GM12878 (cell line): ENCODE measurements at regions not wholly inside any gene's neighbourhood (a gene's known extent, or its start where the extent isn't known, plus 50 kb on each side); places are given as distances from the start of the nearest gene placed in this dataset.

Experiments
- ATAC-seq: fragments of 200-7000 bp; cut with Tn5 transposase; 3 replicates; pipeline ENCODE4 v1.9.1; 2020; ENCODE audit warnings: mild to moderate bottlenecking, moderate library complexity
- BruUV-seq: library from RNA; stranded (reverse); fragments of 400-500 nt; replicated peaks from 2 replicates; lab custom pipeline; 2021; lab: Mats Ljungman, UMichigan
- CTCF ChIA-PET: fragments of 300-600 bp; sonication (Branson Sonifier 250); formaldehyde crosslinking; extraction: SDS; loops from one replicate; lab custom pipeline; 2021; ENCODE audit warnings: inconsistent platforms; lab: Yijun Ruan, JAX
- POLR2A ChIA-PET: fragments of 350-600 bp; formaldehyde crosslinking; extraction: SDS; loops from one replicate; lab custom pipeline; 2021; ENCODE audit warnings: inconsistent platforms; lab: Charles Lee
- RAD21 ChIA-PET: fragments of 300-600 bp; sonication (Branson Sonifier 250); formaldehyde crosslinking; loops from one replicate; lab custom pipeline; 2023; ENCODE audit warnings: antibody characterized with exemption; ENCODE audit not compliant: unreplicated experiment; lab: Charles Lee
- SMC1A ChIA-PET: fragments of 300-600 bp; sonication (Branson Sonifier 250); formaldehyde crosslinking; loops from one replicate; lab custom pipeline; 2023; ENCODE audit not compliant: unreplicated experiment, uncharacterized antibody; lab: Charles Lee
- DNase-seq: peaks from one replicate; pipeline ENCODE4 v3.0.0-alpha.2; 2011; ENCODE audit warnings: low read depth, low spot score
- FAIRE-seq: peaks from 3 replicates; lab custom pipeline; 2011; peaks lifted over from hg19 to GRCh38; lab: Jason Lieb, UNC
- H2AFZ ChIP-seq: 2 replicates; pipeline ENCODE4 v1.6.0; 2011; ENCODE audit warnings: low read depth, low read length, control low read depth; ENCODE audit not compliant: control insufficient read depth
- H3K27ac ChIP-seq: 2 replicates; pipeline ENCODE4 v1.5.1; 2011; ENCODE audit warnings: control low read depth; ENCODE audit not compliant: control insufficient read depth, insufficient read depth
- H3K27me3 ChIP-seq, 2 experiments: replicated peaks in 1 of 2; 2 replicates each; pipeline versions ENCODE4 v1.6.0 to v1.6.1; 2011; ENCODE audit warnings: low read length in 1 of 2; ENCODE audit not compliant: control insufficient read depth in 2 of 2, insufficient read depth in 2 of 2
- H3K36me3 ChIP-seq, 2 experiments: 2 replicates each; pipeline ENCODE4 v1.5.1; 2011; ENCODE audit warnings: low read length in 1 of 2; ENCODE audit not compliant: control insufficient read depth in 2 of 2, insufficient read depth in 2 of 2
- H3K4me1 ChIP-seq: 2 replicates; pipeline ENCODE4 v1.6.1; 2011; ENCODE audit warnings: mild to moderate bottlenecking, low read length, moderate library complexity, mixed read lengths; ENCODE audit not compliant: control insufficient read depth, insufficient read depth
- H3K4me2 ChIP-seq: 2 replicates; pipeline ENCODE4 v1.6.0; 2011; ENCODE audit warnings: control low read depth; ENCODE audit not compliant: control insufficient read depth, insufficient read depth
- H3K4me3 ChIP-seq: fragments of 200-600 bp; sonication (generic); 2 replicates; pipeline ENCODE4 v1.5.1; 2016
- H3K79me2 ChIP-seq: 2 replicates; pipeline ENCODE4 v1.6.0; 2011; ENCODE audit warnings: low read length; ENCODE audit not compliant: control insufficient read depth, insufficient read depth
- H3K9ac ChIP-seq: 2 replicates; pipeline ENCODE4 v1.8.0; 2011; ENCODE audit warnings: low read length, control low read depth, mixed read lengths; ENCODE audit not compliant: control insufficient read depth, insufficient read depth
- H3K9me3 ChIP-seq: replicated peaks from 3 replicates; pipeline ENCODE4 v1.5.1; 2011; ENCODE audit warnings: mild to moderate bottlenecking, low read length; ENCODE audit not compliant: control insufficient read depth, insufficient read depth
- H4K20me1 ChIP-seq: 2 replicates; pipeline ENCODE4 v1.6.0; 2011; ENCODE audit not compliant: control insufficient read depth, insufficient read depth
- ATF3 ChIP-seq: IDR thresholded peaks from 2 replicates; pipeline ENCODE4 v1.6.1; 2011; ENCODE audit warnings: low read depth, mild to moderate bottlenecking, low read length, moderate library complexity, borderline replicate concordance; ENCODE audit errors: extremely low read depth
- CEBPB ChIP-seq, 2 experiments: fragments of 150-350 bp in 1 of 2; IDR thresholded peaks; 2 replicates each; pipeline ENCODE4 v1.6.1; 2012 to 2014; ENCODE audit warnings: low read depth in 2 of 2, low read length in 2 of 2, borderline replicate concordance in 1 of 2, inconsistent platforms in 1 of 2
- IRF3 ChIP-seq: fragments of 450-650 bp; IDR thresholded peaks from 2 replicates; pipeline ENCODE4 v1.6.1; 2014; ENCODE audit warnings: mild to moderate bottlenecking
- MEF2A ChIP-seq: IDR thresholded peaks from 2 replicates; pipeline ENCODE4 v1.6.1; 2011; ENCODE audit warnings: low read depth, mild to moderate bottlenecking, low read length, moderate library complexity; ENCODE audit not compliant: insufficient read depth
- PML ChIP-seq: IDR thresholded peaks from 2 replicates; pipeline ENCODE4 v1.6.1; 2012; ENCODE audit warnings: low read length, inconsistent platforms
- RELA ChIP-seq: fragments of 450-650 bp; IDR thresholded peaks from 2 replicates; pipeline ENCODE4 v1.8.0; 2014; ENCODE audit warnings: borderline replicate concordance; ENCODE audit not compliant: partially characterized antibody
- WGBS: methylation state at CpG from one replicate; pipeline ENCODE4 v1.1.6; 2016; ENCODE audit warnings: low lambda C conversion rate; ENCODE audit not compliant: insufficient replicate concordance, insufficient coverage; ENCODE audit errors: missing lambda C conversion rate; 5-methylcytosine and 5-hydroxymethylcytosine counted together
- in situ Hi-C: fragments of 300-500 bp; cut with MboI; formaldehyde crosslinking; loops from 9 replicates; pipeline ENCODE4 v1.14.3; 2018; ENCODE audit warnings: mixed read lengths
- intact Hi-C: fragments of 100-400 bp; cut with micrococcal nuclease; formaldehyde crosslinking; loops from one replicate; pipeline ENCODE4 v1.14.2; 2022; ENCODE audit not compliant: unreplicated experiment

GRCh38 chr4:3344596-3344995 is 51.8 kb downstream of the RGS12 start:
- Histone ChIP-seq H3K4me1 (no peaks in the 10 kb centered on the region), H3K4me2 (no peak overlapping the region), H3K9me3 (no peaks in the 10 kb centered on the region), H3K79me2 (no peaks in the 10 kb centered on the region), H3K27me3 (no peaks in the 10 kb centered on the region), H3K4me3 (no peak overlapping the region), H3K36me3 (no peaks in the 10 kb centered on the region), H3K9ac (no peak overlapping the region)
- CTCF ChIA-PET, result interaction anchor here (1.3 to 6.1 kb wide), 3 partner anchors 10 to 136 kb away, joined by 6 to 81 read pairs (median 9); partner anchors contain the start of gene HGFAC
- no TSS peak for BruUV-seq
- DNase-seq (no peak), FAIRE-seq (no peak), ATAC-seq (no peak)
- in situ Hi-C loops, result no loop called here
- RAD21 ChIA-PET, result interaction anchor here (1.9 kb wide), 1 partner anchor 136 kb away, joined by 5 read pairs; no protein-coding TSS in a partner anchor
- POLR2A ChIA-PET, result no interaction called here
- 24% methylated on average over 4 of the region's 4 CpGs for WGBS
- SMC1A ChIA-PET, result interaction anchor here (1.1 to 2.8 kb wide), 2 partner anchors 10 to 98 kb away, joined by 5 to 35 read pairs; partner anchors contain the start of gene HGFAC
- TF ChIP-seq CEBPB (IDR thresholded peaks at IDR 0.05; ENCODE audit: borderline replicate concordance in 1 of 2, low read depth in 2 of 2, low read length in 2 of 2) (no peak), MEF2A (no peak), PML (no peak), IRF3 (no peak), RELA (no peak), ATF3 (no peak)
- TF ChIP-seq, all 136 proteins: peak for 0
- no peaks in the 10 kb centered on the region for H4K20me1 ChIP-seq
- no peak overlapping the region for H3K27ac ChIP-seq
- intact Hi-C loops, result no loop called here
- H2AFZ ChIP-seq, result no peak overlapping the region
